NCI-H1105 treated with DMSO at 0.1 percent for 48 hours (cell line): ENCODE measurements at regions not wholly inside any gene's neighbourhood (a gene's known extent, or its start where the extent isn't known, plus 50 kb on each side); places are given as distances from the start of the nearest gene placed in this dataset.
A peak's percentile ranks its signal among the peaks of the same experiment; 100 is the strongest.
"Not testable (repeated sequence)": the region's sequence is repeated elsewhere in the genome, so short reads cannot be mapped to it uniquely, and the experiment has no call there.

ENCODE experiments used
- DNase-seq: peaks from one replicate; lab custom pipeline; 2025; lab: John Stamatoyannopoulos, UW

- no peak for DNase-seq
Observed at GRCh38 chr13:65679240-65679639, 1550.9 kb downstream of the PCDH9 start.

GRCh38 chr13:65677906-65678305, 1552.2 kb downstream of the PCDH9 start:
- DNase-seq = no peak

GRCh38 chr13:65675383-65675782, 1554.8 kb downstream of the PCDH9 start:
- not testable (repeated sequence) for DNase-seq

GRCh38 chr13:65670014-65670625, 1560.0 kb downstream of the PCDH9 start:
- DNase-seq = no peak

GRCh38 chr13:65660731-65661130, 1569.4 kb downstream of the PCDH9 start:
- no peak for DNase-seq

GRCh38 chr13:65656740-65657329, 1573.3 kb downstream of the PCDH9 start:
- peak; percentile 53 for DNase-seq

- DNase-seq = no peak
Observed at GRCh38 chr13:65653613-65654012, 1576.5 kb downstream of the PCDH9 start.

- no peak for DNase-seq
Observed at GRCh38 chr13:65650321-65650720, 1579.8 kb downstream of the PCDH9 start.

- DNase-seq = no peak
Observed at GRCh38 chr13:65642996-65643395, 1587.1 kb downstream of the PCDH9 start.

- DNase-seq = no peak
Observed at GRCh38 chr13:65642301-65642700, 1587.8 kb downstream of the PCDH9 start.

- DNase-seq = peak; percentile 65
Observed at GRCh38 chr13:65638572-65639168, 1591.5 kb downstream of the PCDH9 start.

GRCh38 chr13:65633806-65634205, 1596.3 kb downstream of the PCDH9 start:
- no peak for DNase-seq

GRCh38 chr13:65631078-65631477, 1599.1 kb downstream of the PCDH9 start:
- DNase-seq = no peak

GRCh38 chr13:65629926-65630325, 1600.2 kb downstream of the PCDH9 start:
- DNase-seq = no peak

- no peak for DNase-seq
Observed at GRCh38 chr13:65623148-65623547, 1607.0 kb downstream of the PCDH9 start.

- no peak for DNase-seq
Observed at GRCh38 chr13:65615506-65615905, 1614.6 kb downstream of the PCDH9 start.

GRCh38 chr13:65613004-65613403, 1617.1 kb downstream of the PCDH9 start:
- no peak for DNase-seq

GRCh38 chr13:65609350-65609749, 1620.8 kb downstream of the PCDH9 start:
- DNase-seq = no peak

- no peak for DNase-seq
Observed at GRCh38 chr13:65606622-65607021, 1623.5 kb downstream of the PCDH9 start.

GRCh38 chr13:65605396-65605795, 1624.7 kb downstream of the PCDH9 start:
- DNase-seq = no peak

GRCh38 chr13:65603160-65603559, 1627.0 kb downstream of the PCDH9 start:
- DNase-seq = no peak

- no peak for DNase-seq
Observed at GRCh38 chr13:65601855-65602254, 1628.3 kb downstream of the PCDH9 start.

- no peak for DNase-seq
Observed at GRCh38 chr13:65600702-65601101, 1629.4 kb downstream of the PCDH9 start.
